ENCODE measurements at regions not wholly inside any gene's neighbourhood (a gene's known extent, or its start where the extent isn't known, plus 50 kb on each side); places are given as distances from the start of the nearest gene placed in this dataset.
"Not testable (repeated sequence)": the region's sequence is repeated elsewhere in the genome, so short reads cannot be mapped to it uniquely, and the experiment has no call there.

GRCh38 chr14:89672636-89673511 is 255.8 kb upstream of the FOXN3 start:
- H3K9me3 ChIP-seq: no peaks in the 10 kb centered on the region
- no peaks in the 10 kb centered on the region for H3K4me1 ChIP-seq (replicated peaks)
- no peaks in the 10 kb centered on the region for H3K36me3 ChIP-seq
- no peak for DNase-seq (ENCODE audit: low spot score)
- intact Hi-C loops (cut with DNase I): no loop called here
- H3K4me3 ChIP-seq: no peak overlapping the region
- no peak for TF ChIP-seq CTCF (IDR thresholded peaks at IDR 0.05)
- TF ChIP-seq POLR2AphosphoS5 (IDR thresholded peaks at IDR 0.05): no peak
- no peak for TF ChIP-seq POLR2A (IDR thresholded peaks at IDR 0.05)
- H3K27me3 ChIP-seq (replicated peaks; ENCODE audit: insufficient read depth): no peaks in the 10 kb centered on the region
- no peak overlapping the region for H3K27ac ChIP-seq
- WGBS: 55% methylated on average over 17 of the region's 17 CpGs

GRCh38 chr14:89669193-89669592 is 252.2 kb upstream of the FOXN3 start:
- Histone ChIP-seq H3K9me3 (no peaks in the 10 kb centered on the region), H3K4me3 (no peak overlapping the region), H3K27ac (no peak overlapping the region), H3K4me1 (replicated peaks) (no peaks in the 10 kb centered on the region), H3K27me3 (replicated peaks; ENCODE audit: insufficient read depth) (no peaks in the 10 kb centered on the region), H3K36me3 (no peaks in the 10 kb centered on the region)
- intact Hi-C loops (cut with DNase I): no loop called here
- no peak for DNase-seq (ENCODE audit: low spot score)
- TF ChIP-seq CTCF (IDR thresholded peaks at IDR 0.05) (no peak), POLR2AphosphoS5 (IDR thresholded peaks at IDR 0.05) (no peak), POLR2A (IDR thresholded peaks at IDR 0.05) (no peak)
- WGBS: 84% methylated on average over 11 of the region's 11 CpGs

- no peak for DNase-seq (ENCODE audit: low spot score)
- intact Hi-C loops (cut with DNase I): no loop called here
- H3K27ac ChIP-seq: no peak overlapping the region
These were observed 250.9 kb upstream of the FOXN3 start for GRCh38 chr14:89667983-89668382.

GRCh38 chr14:89665300-89666081 is 248.5 kb upstream of the FOXN3 start:
- 94% methylated on average over 7 of the region's 7 CpGs for WGBS
- H3K36me3 ChIP-seq; DNase-seq (ENCODE audit: low spot score); H3K9me3 ChIP-seq; H3K27ac ChIP-seq; H3K4me1 ChIP-seq (replicated peaks); H3K4me3 ChIP-seq; intact Hi-C loops (cut with DNase I); H3K27me3 ChIP-seq (replicated peaks; ENCODE audit: insufficient read depth): not testable (repeated sequence)

More at GRCh38 chr14:89667983-89668382, 250.9 kb upstream of the FOXN3 start:
- Histone ChIP-seq H3K27me3 (replicated peaks; ENCODE audit: insufficient read depth) (no peaks in the 10 kb centered on the region), H3K36me3 (no peaks in the 10 kb centered on the region), H3K9me3 (no peaks in the 10 kb centered on the region), H3K4me3 (no peak overlapping the region), H3K4me1 (replicated peaks) (no peaks in the 10 kb centered on the region)
- TF ChIP-seq POLR2A (IDR thresholded peaks at IDR 0.05) (no peak), CTCF (IDR thresholded peaks at IDR 0.05) (no peak), POLR2AphosphoS5 (IDR thresholded peaks at IDR 0.05) (no peak)
- WGBS: 44% methylated on average over 7 of the region's 7 CpGs

GRCh38 chr14:89661392-89661791 is 244.4 kb upstream of the FOXN3 start:
- TF ChIP-seq CTCF (IDR thresholded peaks at IDR 0.05) (no peak), POLR2AphosphoS5 (IDR thresholded peaks at IDR 0.05) (no peak), POLR2A (IDR thresholded peaks at IDR 0.05) (no peak)
- DNase-seq (ENCODE audit: low spot score): no peak
- Histone ChIP-seq H3K4me3 (no peak overlapping the region), H3K4me1 (replicated peaks) (no peaks in the 10 kb centered on the region), H3K36me3 (no peaks in the 10 kb centered on the region), H3K27me3 (replicated peaks; ENCODE audit: insufficient read depth) (no peaks in the 10 kb centered on the region), H3K27ac (no peak overlapping the region), H3K9me3 (no peaks in the 10 kb centered on the region)
- intact Hi-C loops (cut with DNase I): no loop called here
- WGBS: 62% methylated on average over 4 of the region's 4 CpGs

- H3K36me3 ChIP-seq; DNase-seq (ENCODE audit: low spot score); H3K27me3 ChIP-seq (replicated peaks; ENCODE audit: insufficient read depth); H3K4me1 ChIP-seq (replicated peaks); H3K27ac ChIP-seq; H3K4me3 ChIP-seq; intact Hi-C loops (cut with DNase I); H3K9me3 ChIP-seq: not testable (repeated sequence)
- WGBS: 94% methylated on average over 6 of the region's 6 CpGs
These were observed 243.7 kb upstream of the FOXN3 start for GRCh38 chr14:89660625-89661233.
